ENCODE measurements at regions not wholly inside any gene's neighbourhood (a gene's known extent, or its start where the extent isn't known, plus 50 kb on each side); places are given as distances from the start of the nearest gene placed in this dataset.

DNA sequence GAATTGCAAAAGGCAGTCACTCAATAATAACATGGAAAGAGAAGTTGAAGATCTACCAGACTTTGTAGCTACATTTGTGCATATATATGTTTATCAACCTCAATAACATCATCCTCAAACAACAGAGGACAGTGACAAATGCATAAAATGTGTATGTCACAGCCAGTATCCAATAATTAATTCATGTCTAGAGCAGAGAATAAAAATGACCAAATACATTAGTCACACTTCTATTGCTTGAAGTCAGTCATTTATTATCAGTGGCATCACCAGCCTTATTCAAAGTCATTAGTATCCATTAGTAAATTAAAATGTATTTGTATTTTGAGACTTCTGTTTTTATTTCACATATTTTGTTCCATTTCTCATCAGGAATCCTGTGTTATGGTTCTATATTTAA, 852.8 kb downstream of the XPNPEP1 start:
- TF ChIP-seq, protein P1, sequence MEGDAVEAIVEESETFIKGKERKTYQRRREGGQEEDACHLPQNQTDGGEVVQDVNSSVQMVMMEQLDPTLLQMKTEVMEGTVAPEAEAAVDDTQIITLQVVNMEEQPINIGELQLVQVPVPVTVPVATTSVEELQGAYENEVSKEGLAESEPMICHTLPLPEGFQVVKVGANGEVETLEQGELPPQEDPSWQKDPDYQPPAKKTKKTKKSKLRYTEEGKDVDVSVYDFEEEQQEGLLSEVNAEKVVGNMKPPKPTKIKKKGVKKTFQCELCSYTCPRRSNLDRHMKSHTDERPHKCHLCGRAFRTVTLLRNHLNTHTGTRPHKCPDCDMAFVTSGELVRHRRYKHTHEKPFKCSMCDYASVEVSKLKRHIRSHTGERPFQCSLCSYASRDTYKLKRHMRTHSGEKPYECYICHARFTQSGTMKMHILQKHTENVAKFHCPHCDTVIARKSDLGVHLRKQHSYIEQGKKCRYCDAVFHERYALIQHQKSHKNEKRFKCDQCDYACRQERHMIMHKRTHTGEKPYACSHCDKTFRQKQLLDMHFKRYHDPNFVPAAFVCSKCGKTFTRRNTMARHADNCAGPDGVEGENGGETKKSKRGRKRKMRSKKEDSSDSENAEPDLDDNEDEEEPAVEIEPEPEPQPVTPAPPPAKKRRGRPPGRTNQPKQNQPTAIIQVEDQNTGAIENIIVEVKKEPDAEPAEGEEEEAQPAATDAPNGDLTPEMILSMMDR (conservative IDR thresholded peaks at IDR 0.05), result no peak
- TF ChIP-seq EZH2 (IDR thresholded peaks at IDR 0.05; ENCODE audit: low read depth), result no peak

All from PC-9 (cell line).